IMR-90 (cell line): ENCODE measurements at regions not wholly inside any gene's neighbourhood (a gene's known extent, or its start where the extent isn't known, plus 50 kb on each side); places are given as distances from the start of the nearest gene placed in this dataset.

Experiments
- ATAC-seq: fragments of 200-7000 bp; cut with Tn5 transposase; 2 replicates; pipeline ENCODE4 v1.9.1; 2020; ENCODE audit warnings: low read depth, mild to moderate bottlenecking, moderate library complexity
- BruUV-seq: library from RNA; stranded (reverse); fragments of 400-500 nt; replicated peaks from 2 replicates; lab custom pipeline; 2021; lab: Mats Ljungman, UMichigan
- CTCF ChIA-PET: fragments of 300-600 bp; formaldehyde crosslinking; extraction: SDS; loops from one replicate; lab custom pipeline; 2021; ENCODE audit warnings: antibody characterized with exemption; lab: Yijun Ruan, JAX
- POLR2A ChIA-PET: fragments of 300-600 bp; sonication (Branson Sonifier 250); formaldehyde crosslinking; loops from one replicate; lab custom pipeline; 2022; ENCODE audit warnings: antibody characterized with exemption; ENCODE audit not compliant: unreplicated experiment; lab: Charles Lee
- DNase-seq: peaks from one replicate; pipeline ENCODE4 v3.0.0; 2013
- H2AFZ ChIP-seq: replicated peaks from 2 replicates; pipeline ENCODE3; 2013; ENCODE audit warnings: low read length, mild to moderate bottlenecking; ENCODE audit not compliant: poor library complexity
- H2AK5ac ChIP-seq: 2 replicates; pipeline ENCODE4 v1.6.1; 2013; ENCODE audit warnings: low read depth, low read length, inconsistent platforms
- H2AK9ac ChIP-seq: replicated peaks from 2 replicates; pipeline ENCODE3; 2013; ENCODE audit warnings: mild to moderate bottlenecking, low read depth, low read length, moderate library complexity; ENCODE audit not compliant: poor library complexity
- H2BK120ac ChIP-seq: 2 replicates; pipeline ENCODE4 v1.6.1; 2013; ENCODE audit warnings: low read depth, low read length, inconsistent platforms
- H2BK15ac ChIP-seq: 3 replicates; pipeline ENCODE4 v1.6.1; 2013; ENCODE audit warnings: low read depth, low read length, inconsistent platforms
- H2BK20ac ChIP-seq: 2 replicates; pipeline ENCODE4 v1.6.1; 2013; ENCODE audit warnings: low read depth, mild to moderate bottlenecking, inconsistent platforms, low read length, moderate library complexity
- H2BK5ac ChIP-seq: 2 replicates; pipeline ENCODE4 v1.6.1; 2013; ENCODE audit warnings: mild to moderate bottlenecking, low read depth, low read length, inconsistent platforms; ENCODE audit not compliant: poor library complexity, severe bottlenecking
- H3K14ac ChIP-seq: replicated peaks from 2 replicates; pipeline ENCODE4 v1.6.1; 2013; ENCODE audit warnings: low read depth, low read length, inconsistent platforms
- H3K18ac ChIP-seq: 2 replicates; pipeline ENCODE4 v1.6.1; 2013; ENCODE audit warnings: low read depth, low read length, control low read depth
- H3K23ac ChIP-seq: 2 replicates; pipeline ENCODE4 v1.6.1; 2013; ENCODE audit warnings: low read depth, low read length, inconsistent platforms
- H3K27ac ChIP-seq: 2 replicates; pipeline ENCODE4 v1.5.1; 2013; ENCODE audit warnings: mild to moderate bottlenecking, control low read depth, low read length; ENCODE audit not compliant: insufficient read depth
- H3K27me3 ChIP-seq: 2 replicates; pipeline ENCODE4 v1.6.1; 2013; ENCODE audit warnings: low read length; ENCODE audit not compliant: control insufficient read depth, insufficient read depth
- H3K36me3 ChIP-seq: 2 replicates; pipeline ENCODE4 v1.6.1; 2013; ENCODE audit warnings: low read length, mixed read lengths; ENCODE audit not compliant: control insufficient read depth, insufficient read depth
- H3K4ac ChIP-seq: 2 replicates; pipeline ENCODE4 v1.6.1; 2013; ENCODE audit warnings: low read depth, low read length, inconsistent platforms
- H3K4me1 ChIP-seq: 2 replicates; pipeline ENCODE4 v1.6.1; 2013; ENCODE audit warnings: low read length, mixed read lengths; ENCODE audit not compliant: control insufficient read depth, insufficient read depth
- H3K4me2 ChIP-seq: 2 replicates; pipeline ENCODE4 v1.6.1; 2013; ENCODE audit warnings: low read depth, mild to moderate bottlenecking, control low read depth, low read length, moderate library complexity
- H3K4me3 ChIP-seq: 2 replicates; pipeline ENCODE4 v1.5.1; 2013; ENCODE audit warnings: low read depth, mild to moderate bottlenecking, control low read depth, low read length, moderate library complexity; ENCODE audit not compliant: insufficient read depth
- H3K56ac ChIP-seq: 2 replicates; pipeline ENCODE4 v1.6.1; 2013; ENCODE audit warnings: low read length, inconsistent platforms; ENCODE audit not compliant: insufficient read depth; ENCODE audit errors: extremely low read depth
- H3K79me1 ChIP-seq, 2 experiments: 2 replicates each; pipeline ENCODE4 v1.6.1; 2013; ENCODE audit warnings: low read length in 2 of 2, inconsistent platforms in 1 of 2, low read depth in 1 of 2
- H3K9ac ChIP-seq: 2 replicates; pipeline ENCODE4 v1.6.1; 2013; ENCODE audit warnings: low read depth, low read length, control low read depth
- H3K9me1 ChIP-seq: 2 replicates; pipeline ENCODE4 v1.6.1; 2013; ENCODE audit warnings: low read length, inconsistent platforms; ENCODE audit not compliant: insufficient read depth
- H3K9me3 ChIP-seq: 2 replicates; pipeline ENCODE4 v1.6.1; 2013; ENCODE audit warnings: low read length; ENCODE audit not compliant: control insufficient read depth, insufficient read depth
- H4K20me1 ChIP-seq: 2 replicates; pipeline ENCODE4 v1.6.1; 2013; ENCODE audit warnings: low read length, inconsistent platforms; ENCODE audit not compliant: insufficient read depth
- H4K5ac ChIP-seq: 2 replicates; pipeline ENCODE4 v1.6.1; 2013; ENCODE audit warnings: mild to moderate bottlenecking, low read depth, low read length, control low read depth
- H4K8ac ChIP-seq, 2 experiments: 2 replicates each; pipeline ENCODE4 v1.6.1; 2013; ENCODE audit warnings: low read depth in 2 of 2, low read length in 2 of 2, control low read depth in 1 of 2, inconsistent platforms in 1 of 2
- H4K91ac ChIP-seq: 2 replicates; pipeline ENCODE4 v1.6.1; 2013; ENCODE audit warnings: low read depth, low read length, inconsistent platforms; ENCODE audit not compliant: insufficient read depth
- CEBPB ChIP-seq: IDR thresholded peaks from 2 replicates; pipeline ENCODE4 v1.6.1; 2012; ENCODE audit warnings: low read depth, low read length, improper control_type of control experiment
- CTCF ChIP-seq: conservative IDR thresholded peaks from 2 replicates; pipeline ENCODE4 v1.5.1; 2012; ENCODE audit warnings: mild to moderate bottlenecking, low read depth, low read length, improper control_type of control experiment
- MAZ ChIP-seq: IDR thresholded peaks from 2 replicates; pipeline ENCODE4 v1.6.1; 2012; ENCODE audit warnings: low read depth, mild to moderate bottlenecking, low read length, improper control_type of control experiment, moderate library complexity, borderline replicate concordance
- RAD21 ChIP-seq: IDR thresholded peaks from 2 replicates; pipeline ENCODE4 v1.6.1; 2012; ENCODE audit warnings: low read length, improper control_type of control experiment
- RCOR1 ChIP-seq: IDR thresholded peaks from 2 replicates; pipeline ENCODE4 v1.6.1; 2012; ENCODE audit warnings: mild to moderate bottlenecking, low read length, improper control_type of control experiment; ENCODE audit not compliant: insufficient replicate concordance
- RFX5 ChIP-seq: IDR thresholded peaks from 2 replicates; pipeline ENCODE4 v1.8.0; 2012; ENCODE audit warnings: low read depth, mild to moderate bottlenecking, low read length, moderate library complexity
- USF2 ChIP-seq: fragments of 150-350 bp; IDR thresholded peaks from 2 replicates; pipeline ENCODE4 v1.6.1; 2017; ENCODE audit warnings: mild to moderate bottlenecking, antibody characterized with exemption, low read length, low read depth
- WGBS, 2 experiments: methylation state at CpG; one replicate each; pipeline versions ENCODE4 v1.1.5 to v1.1.7; 2013; ENCODE audit warnings: missing lambda C conversion rate in 2 of 2; ENCODE audit not compliant: insufficient read length in 1 of 2; ENCODE audit errors: extremely low coverage in 2 of 2; 5-methylcytosine and 5-hydroxymethylcytosine counted together
- dilution Hi-C: fragments of 300-500 bp; cut with HindIII; formaldehyde crosslinking; loops from one replicate; pipeline ENCODE4 v1.14.3; 2018; ENCODE audit warnings: low sequenced_read_pairs; ENCODE audit not compliant: unreplicated experiment
- in situ Hi-C: fragments of 300-500 bp; cut with MboI; formaldehyde crosslinking; loops from 3 replicates; pipeline ENCODE4 v1.14.3; 2019; ENCODE audit warnings: low sequenced_read_pairs, inconsistent platforms, mixed read lengths
- intact Hi-C: fragments of 100-400 bp; cut with micrococcal nuclease; formaldehyde crosslinking; loops from 2 replicates; pipeline ENCODE4 v1.10.0; 2022

GRCh38 chrX:40154250-40154852 lies 56.6 kb upstream of the BCOR start (continued):
- TF ChIP-seq MAZ = no peak

- no peaks in the 10 kb centered on the region for H3K9me1 ChIP-seq
- peak overlapping the region; percentile 68 for H2BK120ac ChIP-seq
- intact Hi-C loops = loop anchor here (1.0 to 10.0 kb wide), 4 partner anchors 43 to 419 kb away; partner anchors contain the start of gene BCOR
- TF ChIP-seq CTCF (0 out of 2 replicates have a peak, but pooled peaks have one; percentile 14), CEBPB (no peak), MAZ (no peak), RAD21 (no peak), USF2 (no peak), RCOR1 (no peak), RFX5 (no peak)
- peak overlapping the region; percentile 78 for H2AK9ac ChIP-seq
- H3K4me2 ChIP-seq = peak overlapping the region; percentile 60; the same call in 1 of the 2 replicates
- no peak overlapping the region for H4K5ac ChIP-seq
- H3K14ac ChIP-seq = no peak overlapping the region
- no peak overlapping the region for H3K56ac ChIP-seq
- DNase-seq (no peak), ATAC-seq (peak; percentile 40)
- H3K27me3 ChIP-seq = peaks cover 16% of the 10 kb centered on the region; the same call in 1 of the 2 replicates
- H4K91ac ChIP-seq = no peak overlapping the region
- no TSS peak for BruUV-seq
- H2BK20ac ChIP-seq = no peak overlapping the region
- H2BK5ac ChIP-seq = no peak overlapping the region
- peak overlapping the region in 1 of 2 experiments; percentile 53; a peak in 1 of 4 replicates for H4K8ac ChIP-seq
- no peaks in the 10 kb centered on the region for H3K9me3 ChIP-seq
- CTCF ChIA-PET = interaction anchor here (0.6 kb wide), 1 partner anchor 38 kb away, joined by 3 read pairs; no protein-coding TSS in a partner anchor
- H4K20me1 ChIP-seq = no peaks in the 10 kb centered on the region
- H3K79me1 ChIP-seq = no peaks in the 10 kb centered on the region
- no peak overlapping the region for H3K9ac ChIP-seq
- no peaks in the 10 kb centered on the region for H3K36me3 ChIP-seq
- no peak overlapping the region for H2AK5ac ChIP-seq
- in situ Hi-C loops = no loop called here
- H2AFZ ChIP-seq = peak overlapping the region; percentile 85
- no peak overlapping the region for H3K23ac ChIP-seq
- POLR2A ChIA-PET = no interaction called here
- H3K27ac ChIP-seq = no peak overlapping the region; the same call in 1 of the 2 replicates
- dilution Hi-C loops = no loop called here
- no peak overlapping the region for H3K18ac ChIP-seq
- peak overlapping the region; percentile 40; the same call in 1 of the 2 replicates for H3K4me3 ChIP-seq
- H2BK15ac ChIP-seq = no peak overlapping the region
- WGBS, 2 experiments = 9% methylated on average over 11 of the region's 70 CpGs; no CpG with 5 or more reads in 1 of the 2 experiments
- H3K4me1 ChIP-seq = peaks cover 2% of the 10 kb centered on the region; the same call in 1 of the 2 replicates
- H3K4ac ChIP-seq = no peak overlapping the region; the same call in 1 of the 2 replicates
These were observed 55.8 kb upstream of the BCOR start for GRCh38 chrX:40153345-40154249.
